ENCODE measurements at regions not wholly inside any gene's neighbourhood (a gene's known extent, or its start where the extent isn't known, plus 50 kb on each side); places are given as distances from the start of the nearest gene placed in this dataset.
"Not testable (repeated sequence)": the region's sequence is repeated elsewhere in the genome, so short reads cannot be mapped to it uniquely, and the experiment has no call there.

- not testable (repeated sequence) for DNase-seq
Measured at GRCh38 chr15:24534032-24534431, 141.5 kb upstream of the NPAP1 start.

DNA sequence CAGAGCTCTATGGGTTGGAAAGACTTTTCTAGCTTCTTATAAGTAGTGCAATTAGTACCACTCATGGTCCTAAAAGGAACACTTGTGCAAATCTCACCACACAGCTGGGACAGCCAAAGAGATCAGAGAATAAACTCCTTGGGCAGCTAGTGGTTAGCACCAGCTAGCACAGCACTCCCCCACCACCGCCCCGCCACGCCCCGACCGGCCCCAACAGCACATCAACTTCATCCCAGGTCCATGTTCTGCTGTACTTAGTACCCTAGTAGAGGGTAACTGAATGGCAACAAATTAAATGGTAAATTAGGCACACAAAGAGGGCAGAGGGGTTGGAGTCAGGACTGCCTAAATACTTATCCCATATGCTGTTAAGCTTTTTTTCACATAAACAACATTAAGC is 118.3 kb upstream of the NPAP1 start:
- not testable (repeated sequence) for DNase-seq

DNA sequence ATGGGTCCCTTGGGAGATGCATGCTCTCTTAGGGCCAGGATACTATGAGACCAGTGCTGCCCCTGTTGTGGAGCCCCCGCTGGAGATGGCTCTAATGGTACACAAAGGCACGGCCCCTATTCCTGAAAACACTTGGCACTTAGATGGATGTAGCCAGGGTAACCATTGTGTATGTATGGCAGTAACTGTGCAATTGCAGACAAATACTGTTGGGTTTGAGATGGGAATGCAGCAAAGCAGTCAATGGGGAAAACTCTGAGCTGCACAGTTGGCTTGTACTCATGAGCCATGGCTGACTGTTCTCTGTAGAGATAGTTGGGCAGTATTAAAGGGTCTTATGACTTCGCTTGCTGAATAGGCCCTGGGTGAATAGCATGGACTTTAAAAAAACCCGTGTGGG is 67.9 kb upstream of the NPAP1 start:
- no peak for DNase-seq

GRCh38 chr15:24617646-24618045 is 57.9 kb upstream of the NPAP1 start:
- DNase-seq: no peak

DNA sequence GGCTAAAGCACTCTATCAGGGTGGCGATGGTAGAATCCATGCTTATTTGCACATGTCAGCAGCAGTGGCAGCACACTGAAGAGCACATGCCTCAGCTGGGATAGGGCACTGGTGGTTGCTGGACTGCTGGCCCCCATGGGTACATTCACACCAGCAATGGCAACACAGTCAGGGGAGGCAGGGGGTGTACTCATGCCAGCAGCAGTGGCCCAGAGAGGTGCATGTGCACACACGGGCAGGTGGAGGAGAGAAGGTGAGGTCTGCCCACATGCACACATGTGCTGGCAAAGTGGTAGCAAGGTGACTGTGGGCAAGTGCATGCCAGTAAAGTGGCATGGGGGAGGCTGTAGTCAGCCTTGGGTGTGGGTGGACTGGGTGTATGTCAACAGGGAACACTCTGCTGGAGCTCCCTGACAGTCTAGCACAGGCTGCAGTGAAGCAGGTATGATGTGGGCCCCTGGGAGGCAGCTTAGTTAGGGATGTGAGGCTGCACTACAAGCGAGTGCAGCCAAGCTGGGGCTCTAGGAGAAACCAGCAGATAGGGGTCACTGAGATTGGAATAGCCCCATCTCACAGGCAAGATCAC is 53.9 kb upstream of the NPAP1 start:
- no peak for DNase-seq

Measured in NCI-H1092 (cell line).